VCaP (cell line): ENCODE measurements at regions not wholly inside any gene's neighbourhood (a gene's known extent, or its start where the extent isn't known, plus 50 kb on each side); places are given as distances from the start of the nearest gene placed in this dataset.
"Not testable (repeated sequence)": the region's sequence is repeated elsewhere in the genome, so short reads cannot be mapped to it uniquely, and the experiment has no call there.

Experiments
- H3K27ac ChIP-seq: fragments of 450-650 bp; 2 replicates; pipeline ENCODE4 v1.5.1; 2017
- TF ChIP-seq, protein P1 (sequence below): fragments of 450-650 bp; conservative IDR thresholded peaks from 2 replicates; pipeline ENCODE4 v1.5.1; 2017; ENCODE audit warnings: mild to moderate bottlenecking, moderate library complexity

DNA sequence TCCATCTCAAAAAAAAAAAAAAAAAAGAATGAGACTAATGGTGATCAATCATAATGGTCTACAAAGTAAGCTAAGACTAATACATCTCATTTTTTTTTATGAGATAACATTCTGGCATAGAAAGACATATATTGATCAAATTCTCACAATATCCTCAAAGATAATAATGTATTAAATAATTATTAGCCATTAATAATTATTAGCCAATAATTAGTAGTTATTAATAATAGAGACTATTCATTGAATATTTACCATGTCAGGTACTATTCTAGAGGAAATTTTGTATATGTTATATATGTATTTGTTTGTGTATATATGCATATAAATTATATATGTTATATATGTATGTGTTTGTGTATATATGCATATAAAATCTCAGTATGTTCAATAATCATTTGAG is 137.7 kb upstream of the PTBP2 start:
- TF ChIP-seq, protein P1, sequence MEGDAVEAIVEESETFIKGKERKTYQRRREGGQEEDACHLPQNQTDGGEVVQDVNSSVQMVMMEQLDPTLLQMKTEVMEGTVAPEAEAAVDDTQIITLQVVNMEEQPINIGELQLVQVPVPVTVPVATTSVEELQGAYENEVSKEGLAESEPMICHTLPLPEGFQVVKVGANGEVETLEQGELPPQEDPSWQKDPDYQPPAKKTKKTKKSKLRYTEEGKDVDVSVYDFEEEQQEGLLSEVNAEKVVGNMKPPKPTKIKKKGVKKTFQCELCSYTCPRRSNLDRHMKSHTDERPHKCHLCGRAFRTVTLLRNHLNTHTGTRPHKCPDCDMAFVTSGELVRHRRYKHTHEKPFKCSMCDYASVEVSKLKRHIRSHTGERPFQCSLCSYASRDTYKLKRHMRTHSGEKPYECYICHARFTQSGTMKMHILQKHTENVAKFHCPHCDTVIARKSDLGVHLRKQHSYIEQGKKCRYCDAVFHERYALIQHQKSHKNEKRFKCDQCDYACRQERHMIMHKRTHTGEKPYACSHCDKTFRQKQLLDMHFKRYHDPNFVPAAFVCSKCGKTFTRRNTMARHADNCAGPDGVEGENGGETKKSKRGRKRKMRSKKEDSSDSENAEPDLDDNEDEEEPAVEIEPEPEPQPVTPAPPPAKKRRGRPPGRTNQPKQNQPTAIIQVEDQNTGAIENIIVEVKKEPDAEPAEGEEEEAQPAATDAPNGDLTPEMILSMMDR = no peak

DNA sequence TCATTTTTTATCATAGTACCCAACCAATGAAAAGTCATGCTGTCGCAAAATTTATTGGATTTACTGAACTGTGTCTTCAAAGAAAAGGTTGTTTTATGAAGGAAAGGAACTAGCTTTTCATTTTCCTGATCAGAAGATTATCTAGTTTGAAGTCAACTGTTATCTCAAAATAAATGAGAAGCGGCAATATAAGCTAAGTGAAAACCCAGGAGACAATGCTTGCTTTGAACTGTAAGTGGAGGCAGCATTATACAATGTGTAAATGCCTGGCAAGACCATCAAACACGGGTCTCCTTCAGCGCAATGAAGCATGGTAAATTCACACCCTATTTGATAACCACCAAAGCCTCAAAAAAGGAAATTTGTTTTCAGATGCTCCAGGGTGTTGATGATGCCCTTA is 134.4 kb upstream of the PTBP2 start:
- no peak overlapping the region for H3K27ac ChIP-seq
- TF ChIP-seq, protein P1 = no peak

More for the DNA sequence above, 137.7 kb upstream of the PTBP2 start:
- H3K27ac ChIP-seq = no peak overlapping the region

DNA sequence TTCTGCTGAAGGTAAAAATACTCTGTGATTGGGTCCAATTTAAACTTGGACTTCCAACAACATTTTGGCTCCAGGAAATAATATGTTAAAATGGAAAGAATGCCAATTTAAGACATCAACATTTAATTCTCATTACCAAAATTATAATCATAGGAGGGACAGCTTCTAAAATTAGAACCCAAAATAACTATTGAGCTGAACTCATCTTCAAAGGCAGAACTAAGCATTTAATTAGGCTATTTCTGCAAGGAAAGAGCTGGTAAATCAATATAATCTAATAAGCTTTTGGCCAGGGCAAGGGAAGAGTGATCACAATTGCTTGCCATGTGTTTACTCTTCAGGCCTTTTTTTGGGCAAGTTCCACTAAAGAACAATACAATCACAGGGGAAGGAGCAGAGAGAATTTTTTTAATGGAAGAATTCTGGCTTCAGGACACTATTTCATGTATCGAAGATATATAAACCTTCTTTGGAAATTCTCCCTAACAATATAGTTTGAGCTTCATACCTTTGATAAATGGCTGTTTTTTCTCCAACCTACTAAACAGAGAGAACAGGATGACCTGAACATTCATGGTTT is 133.1 kb upstream of the PTBP2 start:
- peak overlapping the region; percentile 1; the same call in 1 of the 2 replicates for H3K27ac ChIP-seq
- TF ChIP-seq, protein P1 = no peak

DNA sequence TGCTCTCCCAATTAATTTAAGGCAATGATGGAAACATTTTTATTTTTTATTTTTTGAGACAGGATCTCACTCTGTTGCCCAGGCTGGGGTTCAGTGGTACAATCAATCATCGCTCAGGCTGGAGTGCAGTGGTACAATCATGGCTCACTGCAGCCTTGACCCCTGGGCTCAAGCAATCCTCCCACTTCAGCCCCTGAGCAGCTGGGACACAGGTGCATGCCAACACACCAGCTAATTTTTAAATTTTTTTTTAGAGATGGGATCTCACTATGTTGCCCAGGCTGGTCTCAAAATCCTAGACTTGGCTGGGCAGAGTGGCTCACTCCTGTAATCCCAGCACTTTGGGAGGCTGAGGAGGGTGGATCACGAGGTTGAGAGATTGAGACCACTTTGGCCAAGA is 126.1 kb upstream of the PTBP2 start:
- H3K27ac ChIP-seq = not testable (repeated sequence)

DNA sequence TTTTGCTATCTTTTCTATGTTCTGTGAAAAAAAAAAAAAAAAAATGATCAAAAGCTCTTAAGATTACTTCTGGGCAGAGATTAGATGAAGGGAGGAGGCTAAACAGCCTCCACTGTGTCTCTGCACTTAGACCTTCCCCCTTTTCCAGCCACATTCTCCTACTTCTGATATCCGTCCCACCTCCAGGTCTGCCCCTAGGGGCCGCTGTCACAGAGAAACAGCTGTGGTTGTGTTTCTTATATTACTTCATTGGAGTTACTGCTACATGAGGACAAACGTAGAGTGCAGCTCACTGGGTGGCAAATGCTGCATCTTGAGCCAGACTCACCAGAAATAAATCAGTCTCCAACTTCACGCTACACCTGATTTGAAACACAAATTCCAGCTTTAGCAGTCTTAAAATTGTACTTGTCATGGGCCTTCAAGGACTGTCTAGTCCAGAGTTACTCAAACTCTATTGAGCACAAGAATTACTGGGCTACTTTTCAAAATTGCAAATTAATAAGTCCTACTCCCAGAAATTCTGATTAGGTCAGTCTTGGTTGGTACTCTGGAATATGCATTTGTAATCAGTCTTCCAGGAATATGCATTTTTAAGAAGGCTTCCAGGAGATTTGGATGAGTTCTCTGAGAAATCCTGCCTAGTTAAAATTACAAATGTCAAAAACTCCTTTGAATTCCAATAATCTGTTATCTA is 125.2 kb upstream of the PTBP2 start:
- TF ChIP-seq, protein P1 = peak; percentile 64
- H3K27ac ChIP-seq = no peak overlapping the region

DNA sequence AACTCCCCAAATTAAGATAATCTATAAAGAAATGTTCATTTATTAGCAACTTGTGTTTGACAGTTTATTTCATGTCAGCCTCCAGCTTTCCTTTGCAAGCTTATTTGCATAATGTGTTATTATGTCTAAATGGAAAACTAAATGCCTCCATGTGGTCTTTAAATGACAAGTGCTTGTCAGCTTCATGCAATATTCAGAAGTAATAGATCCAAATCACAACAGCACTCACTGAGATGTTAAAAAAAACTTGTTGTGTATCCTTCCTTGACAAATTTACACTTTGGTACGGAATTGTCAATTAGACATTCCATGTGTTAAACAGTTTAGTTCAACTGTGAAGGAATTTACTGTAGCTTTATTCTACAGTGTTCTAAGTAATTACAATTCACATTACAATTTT is 124.4 kb upstream of the PTBP2 start:
- TF ChIP-seq, protein P1 = no peak
- H3K27ac ChIP-seq = no peak overlapping the region

DNA sequence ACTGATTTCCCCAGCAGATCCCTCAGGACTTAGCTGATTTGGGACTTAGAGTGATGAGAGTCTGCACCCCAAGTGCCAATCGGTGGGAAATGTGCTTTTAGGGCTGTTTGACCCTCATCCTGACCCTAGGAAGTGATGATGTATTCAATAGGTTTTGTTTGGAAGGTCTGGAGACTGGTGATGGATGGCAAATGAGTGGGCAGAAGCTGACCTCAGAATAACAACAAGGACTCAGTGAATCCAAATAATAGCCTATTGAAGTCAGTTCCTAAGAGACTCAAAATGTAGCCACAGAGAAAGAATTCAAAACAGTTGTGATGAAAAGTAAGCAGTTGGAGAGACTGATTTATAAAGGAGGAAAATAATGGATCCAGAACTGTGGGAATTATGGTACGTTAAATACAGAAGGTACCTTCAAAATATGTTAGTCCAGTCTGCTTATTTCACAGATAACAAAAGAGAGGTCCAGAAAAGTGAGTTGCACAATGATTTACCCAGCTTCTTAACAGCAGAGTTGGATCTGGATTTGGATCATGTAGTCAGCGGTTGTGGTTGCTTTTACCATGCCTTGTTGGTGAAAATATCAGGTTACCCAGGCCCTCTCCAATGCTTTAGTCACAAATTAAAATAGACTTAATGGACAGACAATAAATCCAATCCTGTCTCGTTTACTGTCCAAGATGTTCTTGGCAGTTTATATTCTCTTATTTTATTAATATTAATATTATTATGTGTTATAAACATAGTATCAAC is 123.0 kb upstream of the PTBP2 start:
- TF ChIP-seq, protein P1 = no peak
- H3K27ac ChIP-seq = no peak overlapping the region

DNA sequence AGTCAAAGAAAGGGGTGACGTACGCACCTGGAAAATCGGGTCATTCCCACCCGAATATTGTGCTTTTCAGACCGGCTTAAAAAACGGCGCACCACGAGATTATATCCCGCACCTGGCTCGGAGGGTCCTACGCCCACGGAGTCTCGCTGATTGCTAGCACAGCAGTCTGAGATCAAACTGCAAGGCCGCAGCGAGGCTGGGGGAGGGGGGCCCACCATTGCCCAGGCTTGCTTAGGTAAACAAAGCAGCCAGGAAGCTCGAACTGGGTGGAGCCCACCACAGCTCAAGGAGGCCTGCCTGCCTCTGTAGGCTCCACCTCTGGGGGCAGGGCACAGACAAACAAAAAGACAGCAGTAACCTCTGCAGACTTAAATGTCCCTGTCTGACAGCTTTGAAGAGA is 117.0 kb upstream of the PTBP2 start:
- not testable (repeated sequence) for H3K27ac ChIP-seq

DNA sequence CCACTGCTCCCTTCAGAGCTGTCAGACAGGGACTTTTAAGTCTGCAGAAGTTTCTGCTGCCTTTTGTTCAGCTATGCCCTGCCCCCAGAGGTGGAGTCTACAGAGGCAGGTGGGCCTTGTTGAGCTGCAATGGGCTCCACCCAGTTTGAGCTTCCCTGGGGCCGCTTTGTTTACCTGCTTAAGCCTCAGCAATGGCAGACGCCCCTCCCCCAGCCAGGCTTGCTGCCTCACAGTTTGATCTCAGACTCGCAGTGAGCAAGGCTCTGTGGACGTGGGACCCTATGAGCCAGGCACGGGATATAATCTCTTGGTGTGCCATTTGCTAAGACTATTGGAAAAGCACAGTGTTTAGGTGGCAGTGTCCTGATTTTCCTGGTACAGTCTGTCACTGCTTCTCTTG is 104.2 kb upstream of the PTBP2 start:
- not testable (repeated sequence) for H3K27ac ChIP-seq
